NCI-H1092 (cell line): ENCODE measurements at regions not wholly inside any gene's neighbourhood (a gene's known extent, or its start where the extent isn't known, plus 50 kb on each side); places are given as distances from the start of the nearest gene placed in this dataset.
A peak's percentile ranks its signal among the peaks of the same experiment; 100 is the strongest.
"Not testable (repeated sequence)": the region's sequence is repeated elsewhere in the genome, so short reads cannot be mapped to it uniquely, and the experiment has no call there.

Experiments
- DNase-seq: peaks from one replicate; lab custom pipeline; 2025; lab: John Stamatoyannopoulos, UW

DNA sequence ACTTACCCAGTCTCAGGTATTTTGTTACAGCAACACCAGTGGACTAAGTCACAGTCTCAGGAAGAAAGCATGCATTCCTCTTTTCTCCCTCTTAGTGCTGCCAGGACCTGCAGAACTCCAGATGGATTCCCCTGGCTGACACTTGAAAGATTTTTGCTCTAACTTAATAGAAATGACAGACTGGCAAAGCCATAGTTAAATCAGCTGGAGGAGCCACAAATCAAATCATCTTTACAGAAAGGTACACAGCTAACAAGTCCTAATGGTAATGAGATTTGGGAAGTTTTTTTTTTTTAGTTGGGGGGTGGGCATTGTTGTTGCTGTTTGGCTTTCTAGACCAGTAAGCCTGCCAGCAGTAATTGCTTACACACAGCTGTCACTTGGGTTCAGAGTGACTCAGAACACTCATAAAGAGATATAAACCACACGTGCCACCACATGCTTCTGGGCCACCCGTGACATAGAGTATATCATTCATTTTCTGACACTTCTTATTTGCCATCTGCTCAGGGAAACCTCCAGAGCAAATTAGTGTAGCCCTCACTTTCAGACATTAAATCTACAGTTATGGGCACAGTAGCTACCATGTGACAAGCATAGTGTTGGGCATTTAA lies 72.4 kb downstream of the FH start:
- no peak for DNase-seq

DNA sequence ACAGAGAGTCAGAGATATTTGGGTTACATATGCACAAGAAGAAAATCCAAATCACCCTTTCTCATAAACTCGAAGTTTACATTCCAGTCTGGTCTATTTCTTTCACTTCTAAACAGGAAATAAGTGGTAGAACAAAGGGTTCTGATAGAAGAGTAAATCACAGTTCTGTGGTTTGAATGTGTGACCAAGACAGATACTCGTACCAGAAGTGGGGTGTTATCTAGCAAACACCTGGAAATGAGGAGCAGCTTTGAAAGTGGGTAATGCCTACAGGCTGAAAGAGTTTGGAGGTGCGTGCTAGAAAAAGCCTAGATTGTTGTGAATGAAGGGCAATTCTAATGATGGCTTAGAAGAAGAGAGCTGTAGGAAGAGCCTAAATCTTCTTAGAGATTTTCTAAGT lies 74.7 kb downstream of the FH start:
- DNase-seq = no peak

DNA sequence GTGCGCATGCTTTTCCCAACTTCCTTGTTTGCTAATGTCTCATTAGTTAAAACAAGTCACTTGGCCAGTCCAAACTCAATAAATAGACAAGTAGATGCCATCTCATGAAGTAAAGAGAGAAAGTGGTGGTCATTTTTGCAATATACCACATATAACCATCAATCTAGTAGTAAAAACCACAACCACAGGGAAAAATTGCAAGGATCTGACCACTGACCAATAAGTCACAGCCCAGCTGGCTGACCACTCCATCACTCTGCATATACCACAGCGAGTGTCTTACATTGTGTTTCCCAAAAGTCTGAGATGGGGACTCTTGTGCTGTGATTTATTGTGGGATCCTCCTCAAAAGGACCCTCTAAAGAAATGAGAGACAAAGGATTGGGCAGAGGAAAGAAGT lies 76.0 kb downstream of the FH start:
- DNase-seq = no peak

DNA sequence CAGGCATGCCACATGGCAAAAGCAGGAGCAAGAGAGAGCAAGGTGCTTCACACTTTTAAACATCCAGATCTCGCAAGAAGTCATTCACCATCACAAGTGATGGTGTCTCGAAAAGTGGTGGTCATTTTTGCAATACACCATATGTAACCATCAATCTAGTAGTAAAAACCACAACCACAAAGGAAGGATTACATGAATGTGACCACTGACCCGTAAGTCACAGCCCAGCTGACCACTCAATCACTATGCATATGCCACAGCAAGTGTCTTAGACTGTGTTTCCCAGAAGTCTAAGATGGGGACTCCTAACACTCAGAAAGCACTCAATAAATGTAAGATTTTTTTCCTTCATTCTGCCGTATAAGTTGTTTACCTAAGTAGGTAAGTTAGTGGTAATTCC lies 76.9 kb downstream of the FH start:
- no peak for DNase-seq

DNA sequence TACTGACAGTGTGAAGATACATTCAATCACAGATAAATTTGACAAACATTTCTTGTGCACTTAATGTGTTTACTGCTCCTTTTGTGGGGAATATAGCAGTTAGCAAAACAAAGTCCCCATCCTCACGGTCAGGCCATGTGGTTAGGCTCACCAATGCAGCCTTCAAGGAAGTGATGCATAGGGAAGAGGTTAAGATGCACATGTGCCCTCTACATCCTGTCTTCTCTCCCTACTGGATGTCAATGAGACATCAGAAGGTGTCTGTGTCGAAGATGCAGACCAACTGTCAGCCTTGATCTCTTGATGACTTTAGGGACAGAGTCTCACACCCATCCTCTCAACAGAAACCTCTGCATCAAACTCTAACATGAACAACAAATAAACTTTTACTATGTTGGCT lies 78.7 kb downstream of the FH start:
- DNase-seq = no peak

DNA sequence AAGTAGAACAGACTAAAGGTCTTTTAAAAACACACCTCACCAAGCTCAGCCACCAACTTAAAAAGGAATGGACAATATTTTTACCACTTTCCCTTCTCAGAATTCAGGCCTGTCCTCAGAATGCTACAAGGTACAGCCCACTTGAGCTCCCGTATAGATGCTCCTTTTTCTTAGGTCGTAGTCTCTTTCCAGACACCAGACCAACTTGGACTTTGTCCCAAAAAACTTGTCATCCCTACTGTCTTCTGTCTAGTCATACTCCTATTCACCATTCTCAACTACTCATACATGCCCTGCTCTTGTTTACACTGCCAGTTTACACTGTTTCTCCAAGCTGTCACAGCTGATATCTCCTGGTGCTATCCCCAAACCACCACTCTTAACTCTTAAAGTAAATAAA lies 80.9 kb downstream of the FH start:
- not testable (repeated sequence) for DNase-seq

DNA sequence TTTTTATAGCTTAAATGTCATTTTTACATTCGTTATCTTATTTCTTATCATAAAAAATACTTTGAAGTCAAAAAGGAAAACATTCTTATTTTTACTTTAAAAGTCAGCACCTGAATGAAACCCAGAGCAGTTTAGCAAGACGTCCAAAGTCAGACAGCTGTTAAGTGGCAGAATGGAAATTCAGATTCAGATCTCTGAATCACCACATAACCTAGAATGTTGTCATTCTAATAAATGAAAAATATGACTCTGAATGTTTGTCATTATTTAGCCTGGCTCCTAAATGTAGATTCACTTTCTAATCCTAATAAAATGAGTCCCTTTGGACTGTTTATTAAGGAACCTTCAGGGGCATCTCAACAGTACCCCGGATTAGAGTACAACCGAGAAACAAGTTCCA lies 75.2 kb upstream of the RGS7 start:
- DNase-seq = no peak

DNA sequence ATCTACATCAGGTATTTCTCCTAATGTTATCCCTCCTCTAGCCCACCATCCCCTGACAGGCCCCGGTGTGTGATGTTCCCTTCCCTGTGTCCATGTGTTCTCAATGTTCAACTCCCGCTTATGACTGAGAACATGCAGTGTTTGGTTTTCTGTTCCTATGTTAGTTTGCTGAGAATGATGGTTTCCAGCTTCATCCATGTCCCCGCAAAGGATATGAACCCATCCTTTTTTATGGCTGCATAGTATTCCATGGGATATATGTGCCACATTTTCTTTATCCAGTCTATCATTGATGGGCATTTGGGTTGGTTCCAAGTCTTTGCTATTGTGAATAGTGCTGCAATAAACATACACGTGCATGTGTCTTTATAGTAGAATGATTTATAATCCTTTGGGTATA lies 68.1 kb upstream of the RGS7 start:
- DNase-seq = not testable (repeated sequence)

DNA sequence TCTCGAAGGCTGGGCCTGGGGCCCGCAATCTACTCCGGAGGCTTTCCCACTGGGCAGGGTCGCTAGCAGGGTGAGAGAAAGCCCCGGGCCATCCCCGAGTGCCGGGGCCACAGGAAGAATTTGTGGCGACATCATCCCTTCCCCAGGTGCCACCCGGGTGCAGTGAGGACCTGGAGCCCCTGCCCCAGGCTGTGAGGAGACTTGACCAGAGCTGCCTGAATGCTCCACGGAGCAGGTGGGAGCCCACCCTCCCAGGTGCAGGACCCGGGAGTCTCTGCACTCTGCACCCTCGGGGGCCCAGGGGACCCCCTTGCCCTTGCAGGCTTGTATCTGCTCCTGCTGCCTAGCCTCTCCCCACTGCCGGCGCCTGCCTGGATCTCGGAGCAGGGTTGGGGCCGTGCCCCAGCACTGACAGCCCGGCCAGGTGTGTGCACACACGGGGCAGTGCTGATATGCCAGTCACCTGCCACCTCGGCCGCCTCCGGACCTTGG lies 67.5 kb upstream of the RGS7 start:
- DNase-seq = no peak

DNA sequence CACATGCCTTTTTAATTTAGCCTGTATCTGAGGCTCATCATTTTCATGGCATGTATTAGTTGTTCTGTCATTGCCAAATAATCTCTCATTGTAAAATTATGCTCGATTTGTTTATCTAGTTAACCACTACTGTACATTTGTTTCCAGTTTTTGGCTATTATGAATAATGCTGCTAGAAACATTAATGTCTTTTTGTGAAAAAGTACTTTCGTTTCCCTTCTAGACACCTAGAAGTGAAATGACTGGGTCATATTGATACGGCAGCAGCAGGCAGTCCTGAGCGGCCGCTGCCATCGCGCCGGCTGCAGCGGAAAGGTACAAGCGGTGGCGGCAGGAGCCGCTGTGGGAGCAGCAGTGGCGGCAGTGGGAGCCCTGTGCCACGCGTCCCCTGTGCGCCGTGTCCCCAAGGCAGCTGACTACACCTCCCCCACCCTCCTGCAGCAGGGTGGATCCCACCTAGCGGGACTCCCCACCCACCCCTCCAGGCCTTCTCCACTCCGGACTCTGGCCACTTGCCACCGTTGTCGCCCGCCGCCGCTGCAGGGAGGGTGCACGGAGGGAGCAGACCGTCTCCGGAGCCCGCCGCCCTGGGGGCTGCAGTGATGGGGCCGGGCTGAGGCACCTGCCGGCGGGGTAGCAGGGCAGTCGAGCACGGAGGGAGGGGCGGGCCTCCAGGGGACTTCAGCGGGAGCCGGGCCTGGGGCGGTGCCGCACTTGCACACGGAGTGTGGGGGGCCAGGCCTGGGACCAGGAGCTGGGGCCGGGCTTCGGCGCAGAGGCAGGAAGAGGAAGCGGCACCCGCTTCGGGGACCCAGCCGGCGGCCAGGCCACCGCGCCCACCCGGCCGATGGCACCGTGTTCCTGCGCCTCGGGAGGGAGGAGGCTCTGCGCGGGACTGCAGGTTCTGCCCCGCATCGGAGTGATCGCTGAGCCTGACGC lies 66.8 kb upstream of the RGS7 start:
- peak; percentile 62 for DNase-seq

DNA sequence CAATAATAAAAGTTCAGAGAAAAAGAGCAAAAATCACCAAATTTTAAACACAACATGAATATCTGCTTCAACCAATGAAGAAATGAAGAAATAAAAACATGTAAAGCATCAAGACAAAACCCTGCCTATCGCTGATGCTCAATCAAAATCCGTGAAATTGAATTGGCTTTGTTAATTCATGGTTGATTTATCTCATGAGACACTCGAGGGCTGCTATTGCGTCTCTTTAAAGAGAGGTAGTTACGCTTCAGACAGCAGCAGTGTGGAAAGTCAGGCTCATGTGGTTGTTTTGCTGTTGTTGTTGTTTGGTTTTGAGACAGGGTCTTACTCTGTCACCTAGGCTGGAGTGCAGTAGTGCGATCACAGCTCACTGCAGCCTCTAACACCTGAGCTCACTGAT lies 65.5 kb upstream of the RGS7 start:
- no peak for DNase-seq

DNA sequence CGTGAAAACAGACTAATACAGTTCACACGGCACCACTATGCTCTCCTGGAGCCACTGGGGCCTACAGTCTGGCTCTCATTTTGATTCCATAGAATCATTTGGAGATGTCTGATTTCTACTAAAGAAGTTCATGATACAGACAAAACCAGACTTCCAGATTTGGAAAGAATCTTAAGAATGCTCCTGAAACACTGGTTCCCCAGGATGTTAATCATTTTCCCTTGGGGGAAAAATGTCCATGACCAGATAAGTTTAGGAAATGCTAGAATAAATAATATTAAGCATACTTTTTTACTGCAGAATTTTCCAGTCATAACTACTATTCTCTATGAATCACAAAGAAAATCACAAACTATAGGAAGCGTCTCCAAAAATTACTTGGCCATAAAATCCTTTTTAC lies 63.0 kb upstream of the RGS7 start:
- DNase-seq = no peak

DNA sequence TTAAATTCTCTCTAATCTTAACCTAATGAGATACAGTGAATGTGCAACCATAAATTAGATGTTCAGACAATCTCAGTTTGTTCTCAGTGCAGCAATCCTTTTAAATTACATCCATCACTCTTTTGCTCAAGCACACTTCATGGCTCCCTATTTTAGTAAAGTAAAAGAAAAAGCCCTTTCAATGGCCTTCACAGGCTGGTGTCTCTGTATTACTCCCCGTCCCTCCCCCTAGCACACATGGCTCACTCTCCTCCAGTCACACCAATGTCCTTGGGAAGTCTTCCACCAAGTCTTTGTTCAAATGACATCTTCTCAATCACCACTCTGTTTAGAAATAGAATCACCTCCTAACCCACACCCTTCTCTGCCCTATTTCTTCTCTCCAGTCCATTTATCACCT lies 60.3 kb upstream of the RGS7 start:
- DNase-seq = no peak

DNA sequence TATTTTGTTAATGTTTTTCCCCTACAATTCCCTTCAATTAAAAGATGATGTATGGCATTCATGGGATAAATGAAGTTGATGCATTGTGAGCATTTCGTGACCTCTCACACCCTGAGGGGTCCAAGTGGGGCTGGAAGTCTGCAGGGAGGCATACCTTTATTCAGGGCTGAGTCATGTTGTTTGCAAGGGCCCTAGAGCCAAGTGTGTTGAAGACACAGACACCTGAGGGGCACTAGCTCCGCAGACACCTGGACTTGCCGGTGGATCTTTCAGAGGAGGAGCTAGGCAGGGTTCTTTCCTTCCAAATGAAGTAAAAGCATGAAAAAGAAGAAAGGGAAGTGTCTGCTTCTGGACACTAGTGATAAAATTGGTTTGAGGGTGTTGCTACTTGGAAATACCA lies 57.0 kb upstream of the RGS7 start:
- no peak for DNase-seq

DNA sequence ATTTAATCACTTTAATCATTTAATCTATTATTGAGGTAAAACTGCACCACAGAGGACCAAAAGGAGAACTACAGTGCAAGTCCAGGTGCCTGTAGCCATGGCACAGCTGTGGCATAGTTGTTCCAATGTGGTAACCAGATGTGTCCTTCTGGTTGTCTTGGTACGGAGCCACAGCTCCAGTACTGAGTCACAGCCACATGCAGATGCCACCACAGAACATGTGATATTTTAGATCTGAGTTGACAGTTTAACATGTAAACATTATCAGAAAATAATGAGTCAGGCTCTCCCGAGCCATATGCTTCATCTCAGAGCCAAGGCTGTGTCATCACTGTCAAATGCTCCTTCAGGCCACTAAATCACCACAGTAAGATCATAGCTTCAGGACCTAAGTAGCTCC lies 56.4 kb upstream of the RGS7 start:
- DNase-seq = no peak

DNA sequence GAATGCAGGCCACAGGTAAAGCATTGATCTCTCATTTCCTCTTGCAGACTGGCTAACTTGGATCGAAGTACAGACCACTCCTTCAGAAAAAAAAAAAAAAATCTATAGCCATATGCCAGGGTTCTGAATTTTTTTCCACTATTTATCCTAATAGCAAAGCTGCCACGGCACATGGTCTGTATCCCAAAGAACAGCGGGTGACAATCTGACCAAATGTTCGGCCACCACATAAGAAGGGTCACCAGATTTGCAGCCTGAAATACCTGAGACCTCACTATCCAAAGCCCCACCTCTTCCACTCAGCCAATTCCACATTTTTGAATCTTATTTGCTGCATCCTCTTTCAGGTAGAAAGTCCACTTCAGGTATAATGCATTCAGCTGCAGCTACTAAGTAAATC lies 55.6 kb upstream of the RGS7 start:
- no peak for DNase-seq

DNA sequence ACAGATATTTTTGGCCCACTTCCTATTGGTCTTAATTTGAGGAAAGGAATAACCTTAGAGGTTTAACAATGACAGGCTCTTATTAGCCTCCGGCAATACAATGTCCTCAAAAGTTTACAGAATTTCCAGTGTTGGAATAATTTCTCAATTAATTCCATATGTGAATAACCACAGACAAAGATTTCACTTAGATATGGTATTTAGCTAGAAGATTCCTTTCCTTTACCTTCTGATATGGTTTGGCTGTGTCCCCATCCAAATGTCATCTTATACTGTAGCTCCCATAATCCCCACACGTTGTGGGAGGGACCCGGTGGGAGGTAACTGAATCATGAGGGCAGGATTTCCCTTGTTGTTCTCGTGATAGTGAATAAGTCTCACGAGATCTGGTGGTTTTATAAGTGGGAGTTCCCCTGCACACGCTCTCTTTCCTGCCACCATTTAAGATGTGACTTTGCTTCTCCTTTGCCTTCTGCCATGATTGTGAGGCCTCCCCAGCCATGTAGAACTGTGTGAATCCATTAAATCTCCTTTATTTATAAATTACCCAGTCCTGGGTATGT lies 54.9 kb upstream of the RGS7 start:
- no peak for DNase-seq

DNA sequence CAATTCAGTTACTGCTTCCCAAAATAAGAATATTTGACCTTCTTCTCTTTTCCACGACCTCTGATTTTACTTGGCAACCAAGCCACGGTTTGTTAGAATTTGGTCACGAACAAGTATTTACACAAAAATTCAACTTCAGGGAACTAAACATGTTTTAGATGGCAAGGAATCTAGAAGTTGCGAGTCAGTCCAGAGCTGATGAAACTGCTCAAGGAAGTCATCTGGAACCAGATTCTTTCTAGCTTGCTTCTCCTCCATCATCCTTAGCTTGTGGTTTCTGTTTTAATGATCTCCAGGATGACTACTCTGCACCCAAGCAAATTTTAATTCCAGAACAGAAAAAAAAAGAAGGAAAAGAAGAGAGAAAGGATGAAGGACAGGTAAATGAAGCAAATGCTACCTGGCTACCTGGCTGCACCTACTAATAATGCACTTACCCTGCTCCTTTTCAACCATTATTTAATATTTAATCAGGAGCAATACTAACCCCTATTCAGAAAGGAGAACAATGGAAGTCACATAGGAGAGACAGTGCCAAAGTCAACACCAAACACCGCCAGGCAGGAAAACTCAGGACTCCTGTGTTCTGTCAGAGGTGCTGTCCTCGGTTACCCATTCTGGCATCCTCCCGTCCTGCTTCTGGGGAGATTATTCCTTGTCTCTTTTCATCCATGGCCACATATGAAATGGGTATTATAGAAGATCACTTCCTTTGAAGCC lies 54.2 kb upstream of the RGS7 start:
- DNase-seq = peak; percentile 11

DNA sequence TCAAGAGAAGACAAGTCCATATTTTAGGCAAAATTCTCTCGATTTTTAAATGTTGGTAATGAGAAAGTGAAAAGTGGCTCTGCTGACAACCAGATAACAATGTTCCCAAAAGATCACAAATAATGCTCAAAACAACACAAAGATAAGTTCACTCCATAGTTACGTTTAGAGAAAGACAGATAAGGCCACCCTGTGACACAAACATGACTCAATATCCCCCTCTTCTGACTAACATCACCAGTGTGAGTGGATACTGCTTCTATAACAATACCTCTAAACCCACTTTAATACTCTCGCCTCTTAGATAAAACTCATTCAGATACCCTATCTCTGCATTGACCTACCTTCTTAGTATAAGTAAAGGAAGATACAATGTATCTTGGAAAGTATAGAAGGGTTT lies 51.2 kb upstream of the RGS7 start:
- DNase-seq = peak; percentile 8
